Neural cell (in vitro differentiated cells): ENCODE measurements at regions not wholly inside any gene's neighbourhood (a gene's known extent, or its start where the extent isn't known, plus 50 kb on each side); places are given as distances from the start of the nearest gene placed in this dataset.

Source experiments
- EP300 ChIP-seq: fragments of 450-650 bp; conservative IDR thresholded peaks from 2 replicates; pipeline ENCODE4 v1.6.1; 2014; ENCODE audit warnings: antibody characterized with exemption, mild to moderate bottlenecking, moderate library complexity; ENCODE audit not compliant: poor library complexity, severe bottlenecking
- EZH2 ChIP-seq: fragments of 200-600, 300-800 bp; shearing (Covaris generic), sonication (generic); IDR thresholded peaks from 2 replicates; pipeline ENCODE4 v1.6.1; 2014; ENCODE audit warnings: antibody characterized with exemption, low read length, borderline replicate concordance, mild to moderate bottlenecking; ENCODE audit not compliant: insufficient read depth, poor library complexity, severe bottlenecking
- MXI1 ChIP-seq: fragments of 450-650 bp; conservative IDR thresholded peaks from 2 replicates; pipeline ENCODE4 v1.6.1; 2014; ENCODE audit warnings: antibody characterized with exemption, mild to moderate bottlenecking; ENCODE audit not compliant: poor library complexity, severe bottlenecking
- POLR2AphosphoS5 ChIP-seq: IDR thresholded peaks from 2 replicates; pipeline ENCODE4 v1.6.1; 2012
- RAD21 ChIP-seq: fragments of 450-650 bp; conservative IDR thresholded peaks from 2 replicates; pipeline ENCODE4 v1.6.1; 2014; ENCODE audit warnings: antibody characterized with exemption, mild to moderate bottlenecking, moderate library complexity
- SMC3 ChIP-seq: fragments of 450-650 bp; conservative IDR thresholded peaks from 2 replicates; pipeline ENCODE4 v1.6.1; 2014; ENCODE audit warnings: antibody characterized with exemption, mild to moderate bottlenecking, moderate library complexity; ENCODE audit not compliant: poor library complexity
- TAF1 ChIP-seq: IDR thresholded peaks from 2 replicates; pipeline ENCODE4 v1.6.1; 2012; ENCODE audit warnings: low read depth
- TF ChIP-seq, protein P1 (sequence below): fragments of 450-650 bp; IDR thresholded peaks from 2 replicates; pipeline ENCODE4 v1.5.1; 2014; ENCODE audit warnings: antibody characterized with exemption, mild to moderate bottlenecking, moderate library complexity; ENCODE audit not compliant: poor library complexity, severe bottlenecking
- TF ChIP-seq, protein P2 (sequence below): IDR thresholded peaks from 2 replicates; pipeline ENCODE4 v1.6.1; 2012; ENCODE audit warnings: borderline replicate concordance

DNA sequence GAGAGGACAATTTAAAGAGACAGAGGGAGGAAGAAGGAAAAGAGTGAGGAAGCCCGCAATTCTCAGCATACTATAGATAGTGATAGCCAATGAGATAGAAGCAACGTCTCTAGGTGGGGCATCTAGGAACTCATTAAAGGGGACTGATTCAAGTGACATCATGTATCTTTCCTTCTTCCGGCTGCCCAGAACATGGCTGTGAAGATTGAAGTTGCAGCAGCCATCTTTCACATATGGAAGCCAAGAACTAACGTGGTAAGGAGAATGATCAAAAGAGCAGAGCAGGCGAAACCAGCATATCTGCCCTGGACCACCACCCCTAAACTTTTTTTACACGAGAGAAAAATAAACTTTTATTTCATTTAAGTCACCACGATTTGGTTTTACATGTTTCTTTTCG lies 133.8 kb downstream of the DDX53 start:
- TF ChIP-seq, protein P1, sequence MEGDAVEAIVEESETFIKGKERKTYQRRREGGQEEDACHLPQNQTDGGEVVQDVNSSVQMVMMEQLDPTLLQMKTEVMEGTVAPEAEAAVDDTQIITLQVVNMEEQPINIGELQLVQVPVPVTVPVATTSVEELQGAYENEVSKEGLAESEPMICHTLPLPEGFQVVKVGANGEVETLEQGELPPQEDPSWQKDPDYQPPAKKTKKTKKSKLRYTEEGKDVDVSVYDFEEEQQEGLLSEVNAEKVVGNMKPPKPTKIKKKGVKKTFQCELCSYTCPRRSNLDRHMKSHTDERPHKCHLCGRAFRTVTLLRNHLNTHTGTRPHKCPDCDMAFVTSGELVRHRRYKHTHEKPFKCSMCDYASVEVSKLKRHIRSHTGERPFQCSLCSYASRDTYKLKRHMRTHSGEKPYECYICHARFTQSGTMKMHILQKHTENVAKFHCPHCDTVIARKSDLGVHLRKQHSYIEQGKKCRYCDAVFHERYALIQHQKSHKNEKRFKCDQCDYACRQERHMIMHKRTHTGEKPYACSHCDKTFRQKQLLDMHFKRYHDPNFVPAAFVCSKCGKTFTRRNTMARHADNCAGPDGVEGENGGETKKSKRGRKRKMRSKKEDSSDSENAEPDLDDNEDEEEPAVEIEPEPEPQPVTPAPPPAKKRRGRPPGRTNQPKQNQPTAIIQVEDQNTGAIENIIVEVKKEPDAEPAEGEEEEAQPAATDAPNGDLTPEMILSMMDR, result no peak
- no peak for TF ChIP-seq MXI1
- no peak for TF ChIP-seq POLR2AphosphoS5
- no peak for TF ChIP-seq TAF1
- TF ChIP-seq EZH2, result no peak
- TF ChIP-seq, protein P2, sequence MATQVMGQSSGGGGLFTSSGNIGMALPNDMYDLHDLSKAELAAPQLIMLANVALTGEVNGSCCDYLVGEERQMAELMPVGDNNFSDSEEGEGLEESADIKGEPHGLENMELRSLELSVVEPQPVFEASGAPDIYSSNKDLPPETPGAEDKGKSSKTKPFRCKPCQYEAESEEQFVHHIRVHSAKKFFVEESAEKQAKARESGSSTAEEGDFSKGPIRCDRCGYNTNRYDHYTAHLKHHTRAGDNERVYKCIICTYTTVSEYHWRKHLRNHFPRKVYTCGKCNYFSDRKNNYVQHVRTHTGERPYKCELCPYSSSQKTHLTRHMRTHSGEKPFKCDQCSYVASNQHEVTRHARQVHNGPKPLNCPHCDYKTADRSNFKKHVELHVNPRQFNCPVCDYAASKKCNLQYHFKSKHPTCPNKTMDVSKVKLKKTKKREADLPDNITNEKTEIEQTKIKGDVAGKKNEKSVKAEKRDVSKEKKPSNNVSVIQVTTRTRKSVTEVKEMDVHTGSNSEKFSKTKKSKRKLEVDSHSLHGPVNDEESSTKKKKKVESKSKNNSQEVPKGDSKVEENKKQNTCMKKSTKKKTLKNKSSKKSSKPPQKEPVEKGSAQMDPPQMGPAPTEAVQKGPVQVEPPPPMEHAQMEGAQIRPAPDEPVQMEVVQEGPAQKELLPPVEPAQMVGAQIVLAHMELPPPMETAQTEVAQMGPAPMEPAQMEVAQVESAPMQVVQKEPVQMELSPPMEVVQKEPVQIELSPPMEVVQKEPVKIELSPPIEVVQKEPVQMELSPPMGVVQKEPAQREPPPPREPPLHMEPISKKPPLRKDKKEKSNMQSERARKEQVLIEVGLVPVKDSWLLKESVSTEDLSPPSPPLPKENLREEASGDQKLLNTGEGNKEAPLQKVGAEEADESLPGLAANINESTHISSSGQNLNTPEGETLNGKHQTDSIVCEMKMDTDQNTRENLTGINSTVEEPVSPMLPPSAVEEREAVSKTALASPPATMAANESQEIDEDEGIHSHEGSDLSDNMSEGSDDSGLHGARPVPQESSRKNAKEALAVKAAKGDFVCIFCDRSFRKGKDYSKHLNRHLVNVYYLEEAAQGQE, result no peak
- no peak for TF ChIP-seq EP300
- TF ChIP-seq RAD21, result no peak
- no peak for TF ChIP-seq SMC3
